Glomerular endothelial cell (primary cell): ENCODE measurements at regions not wholly inside any gene's neighbourhood (a gene's known extent, or its start where the extent isn't known, plus 50 kb on each side); places are given as distances from the start of the nearest gene placed in this dataset.

Source experiments
- DNase-seq: peaks from one replicate; pipeline ENCODE4 v3.0.0-alpha.2; 2011; ENCODE audit warnings: low read depth, low spot score; ENCODE audit errors: extremely low read depth

DNA sequence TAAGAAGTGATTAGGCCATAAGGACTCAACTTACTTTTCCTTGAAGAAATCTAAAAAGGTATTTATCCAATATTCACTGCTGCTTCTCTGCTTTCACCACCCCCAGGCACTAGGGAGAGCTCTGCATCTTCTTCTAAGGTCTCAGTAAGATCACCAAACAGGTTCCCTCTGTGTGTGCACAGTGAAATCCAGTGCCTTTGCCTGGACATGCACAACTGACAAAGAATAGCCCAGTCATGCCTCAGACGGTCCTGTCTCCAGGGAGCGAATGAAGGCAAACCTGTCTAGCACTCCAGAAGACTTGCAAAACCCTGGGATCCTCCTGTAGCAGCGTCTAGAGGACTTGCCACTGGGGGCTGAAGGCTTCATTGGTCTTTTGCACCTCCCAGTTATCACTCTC, 344.5 kb upstream of the LRATD1 start:
- DNase-seq = no peak

DNA sequence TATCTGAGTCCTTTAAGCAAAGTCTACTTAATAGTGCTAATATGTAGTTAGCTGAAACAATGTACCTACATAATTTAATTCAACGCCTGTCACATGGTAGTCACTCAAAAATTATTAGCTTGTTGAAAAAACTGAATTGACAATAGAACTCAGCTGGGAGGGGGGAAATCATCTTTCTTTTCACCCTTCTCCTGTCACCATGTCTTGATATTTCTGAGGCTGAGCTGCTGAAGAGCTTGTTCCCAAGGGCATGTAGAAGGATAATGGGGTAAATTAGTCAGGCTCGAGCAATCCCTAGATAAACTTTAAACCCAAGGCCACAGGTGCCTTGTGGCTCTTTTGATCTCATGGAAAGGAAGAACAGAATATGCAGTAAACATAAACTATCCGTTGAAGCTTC, 339.6 kb upstream of the LRATD1 start:
- no peak for DNase-seq

DNA sequence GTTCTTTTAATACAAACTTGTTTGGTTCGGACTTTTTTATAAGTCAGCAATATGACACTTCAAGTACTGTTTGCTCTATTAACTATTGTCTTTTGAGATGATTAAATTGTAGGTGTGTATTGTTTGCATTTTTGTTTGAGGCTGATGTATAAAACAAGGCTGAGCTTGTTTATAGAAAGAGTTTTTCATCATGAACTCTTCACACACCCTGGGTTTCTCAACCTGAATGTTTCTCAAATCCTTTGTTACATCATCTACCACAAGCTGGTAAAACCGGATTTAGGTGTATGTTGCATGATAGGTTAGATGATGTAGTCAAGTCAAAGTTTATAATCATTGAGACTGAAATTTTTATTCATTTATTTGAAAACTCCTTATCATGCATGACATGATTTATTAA, 335.2 kb upstream of the LRATD1 start:
- DNase-seq = no peak

DNA sequence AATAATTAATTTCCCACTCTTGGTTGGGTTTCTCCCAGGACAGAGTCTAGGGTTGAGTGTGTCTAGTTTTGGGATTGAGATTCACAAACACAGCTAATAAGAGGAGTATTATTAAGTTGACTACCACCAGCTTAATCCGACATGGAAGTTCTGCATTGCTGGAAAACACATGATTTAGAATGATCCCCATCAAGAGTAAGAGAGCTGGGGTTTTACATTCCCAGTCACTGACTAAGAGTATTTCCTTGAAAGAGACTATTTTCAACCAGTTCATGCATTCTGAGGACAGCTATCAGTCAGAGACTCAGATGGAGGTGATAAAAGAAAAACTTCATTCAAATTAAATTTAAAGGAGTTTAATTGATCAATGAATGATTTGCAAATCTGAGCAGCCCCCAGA, 334.6 kb upstream of the LRATD1 start:
- DNase-seq = no peak

DNA sequence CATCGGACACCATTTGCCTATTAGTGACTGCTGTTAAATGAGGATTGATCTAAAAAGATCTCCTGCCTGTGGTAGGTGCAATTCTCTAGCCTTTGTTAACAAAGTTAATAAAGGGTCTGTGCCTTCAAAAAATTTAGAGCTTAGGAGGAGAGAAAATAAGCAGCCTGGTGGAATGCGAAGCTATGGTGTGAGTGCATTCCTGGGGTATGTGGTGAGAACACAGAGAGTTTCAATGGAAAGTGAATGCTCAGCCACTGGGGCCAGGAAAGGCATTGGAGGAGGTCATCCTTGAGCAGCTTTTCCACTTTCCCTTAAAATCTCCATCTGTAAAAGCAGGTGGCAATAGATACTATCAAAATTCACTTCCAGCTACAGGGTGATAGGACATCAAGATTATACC, 331.2 kb upstream of the LRATD1 start:
- DNase-seq = no peak

DNA sequence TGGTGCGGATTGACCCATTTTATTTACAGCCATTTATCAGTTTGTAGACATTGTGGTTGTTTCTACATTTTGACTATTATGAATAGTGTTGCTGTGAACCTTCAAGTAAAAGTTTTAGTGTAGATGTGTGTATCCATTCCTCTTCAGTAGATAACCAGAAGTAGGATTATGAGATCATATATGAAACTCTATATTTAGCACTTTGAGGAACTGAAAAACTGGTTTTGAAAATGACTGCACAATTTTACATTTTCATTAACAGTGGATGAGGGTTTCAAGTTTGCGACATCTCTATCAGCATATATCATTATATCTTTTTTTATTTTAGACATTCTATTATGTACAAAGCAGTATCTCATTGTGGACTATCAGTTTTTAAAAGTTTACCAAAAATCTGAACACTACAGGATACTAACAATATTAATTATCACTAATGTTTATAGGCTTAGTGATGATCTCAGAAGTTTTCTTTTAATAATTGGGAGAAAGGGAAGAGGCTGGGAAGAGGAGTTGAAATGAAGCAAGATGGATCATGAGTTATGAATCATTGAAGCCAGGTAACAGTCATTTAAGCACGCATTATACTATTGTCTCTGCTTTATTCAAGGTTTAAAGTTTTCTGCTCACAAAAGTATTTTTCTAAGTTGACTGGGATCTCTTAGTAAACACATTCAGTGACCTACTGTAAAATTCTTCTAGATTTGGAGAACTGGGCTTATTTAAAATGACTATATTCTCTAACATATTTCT, 329.0 kb upstream of the LRATD1 start:
- no peak for DNase-seq

DNA sequence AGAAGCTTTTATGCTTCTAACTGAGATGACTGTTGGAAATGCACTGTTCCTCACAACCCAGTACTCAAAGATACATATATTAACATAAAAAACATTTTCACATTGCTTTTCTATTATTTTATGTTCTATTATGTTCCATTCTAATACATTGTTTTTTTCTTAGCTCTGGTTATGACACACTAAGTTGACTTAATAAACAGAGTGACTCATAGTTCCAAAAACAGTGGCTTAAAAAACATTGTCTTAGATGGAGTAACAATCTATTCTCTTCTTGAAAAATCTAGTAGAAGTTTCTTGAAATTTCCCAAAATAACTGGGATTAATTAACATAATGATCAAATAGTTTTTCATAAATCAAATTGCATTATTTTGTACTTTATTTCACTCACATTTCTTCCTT, 328.2 kb upstream of the LRATD1 start:
- DNase-seq = no peak

DNA sequence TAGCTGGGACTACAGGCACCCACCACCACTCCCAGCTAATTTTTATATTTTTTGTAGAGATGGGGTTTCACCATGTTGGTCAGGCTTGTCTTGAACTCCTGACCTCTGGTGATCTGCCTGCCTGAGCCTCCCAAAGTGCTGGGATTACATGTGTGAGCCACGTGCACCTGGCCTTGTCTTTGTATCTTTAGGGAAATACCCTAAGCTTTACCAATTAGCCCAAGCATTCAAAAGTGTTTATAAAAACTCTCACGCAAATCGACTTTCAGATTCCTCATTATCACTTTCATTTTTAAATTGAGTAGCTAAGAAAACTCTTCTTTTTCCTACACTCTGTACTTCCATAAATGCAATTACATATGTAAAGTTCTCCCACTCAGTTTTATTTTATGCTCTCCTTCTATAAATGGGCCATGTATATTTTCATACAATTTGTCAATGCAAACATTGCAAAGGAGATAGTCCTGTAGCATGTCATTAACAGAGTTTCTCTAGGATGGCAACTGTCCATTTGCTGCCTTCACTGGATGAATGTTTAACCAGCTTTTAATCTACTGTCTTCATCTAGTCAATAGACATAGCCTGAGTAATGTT, 326.2 kb upstream of the LRATD1 start:
- DNase-seq = no peak

DNA sequence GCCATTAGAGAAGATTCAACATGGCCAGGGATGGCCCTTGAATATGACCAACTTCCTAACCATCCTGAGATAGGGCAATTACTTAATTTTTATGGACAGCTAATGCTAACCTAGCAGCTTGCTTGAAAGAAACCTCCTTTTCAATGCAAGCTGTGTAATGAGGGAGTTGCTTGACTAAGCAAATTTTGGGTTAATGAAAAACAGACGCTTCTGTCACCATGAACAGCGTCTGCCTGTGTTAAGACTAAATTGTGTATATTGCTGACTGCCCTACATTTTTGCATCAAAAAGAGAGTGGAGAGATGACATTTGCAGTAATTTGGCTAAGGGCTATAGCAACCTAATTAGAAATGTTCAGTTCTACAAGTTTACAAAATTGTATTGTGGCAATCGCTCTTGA, 319.2 kb upstream of the LRATD1 start:
- DNase-seq = no peak

DNA sequence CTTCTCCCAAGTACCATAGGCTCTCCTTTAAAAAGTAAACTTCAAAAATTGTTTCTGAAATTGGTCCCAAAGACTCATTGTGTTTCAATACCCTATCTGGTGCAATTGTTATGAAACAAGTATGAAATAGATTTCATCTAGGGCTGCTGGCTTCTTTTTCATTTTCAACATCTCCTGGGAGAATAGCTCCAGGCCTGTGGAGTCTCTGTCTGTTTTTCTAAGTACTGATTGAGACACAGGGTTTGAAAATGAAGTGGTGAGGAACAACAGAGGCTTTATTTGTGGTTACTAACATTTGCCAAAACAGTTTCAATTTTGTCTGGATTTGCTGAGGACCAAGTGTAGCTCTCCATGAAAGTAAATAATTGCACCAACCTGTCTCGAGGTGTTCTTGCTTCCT, 315.9 kb upstream of the LRATD1 start:
- DNase-seq = no peak

DNA sequence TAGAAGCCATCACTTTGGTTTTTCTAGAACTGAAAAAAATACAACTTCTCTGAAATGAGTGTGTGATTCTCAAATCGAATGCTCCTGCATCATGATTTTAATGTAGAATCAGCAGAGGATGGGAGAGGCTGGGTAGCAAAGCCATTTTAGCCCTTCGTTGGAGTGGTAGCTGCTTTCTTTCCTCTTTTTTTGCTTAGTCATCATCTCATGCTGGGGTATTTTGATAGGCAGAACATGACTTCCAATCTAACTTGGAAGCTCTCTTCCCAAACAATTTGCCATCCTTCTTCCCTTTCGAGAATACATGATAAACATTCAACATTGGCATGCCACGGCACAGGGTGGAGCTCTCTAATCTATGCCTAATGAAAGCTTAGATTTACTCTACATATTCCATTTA, 311.2 kb upstream of the LRATD1 start:
- no peak for DNase-seq

DNA sequence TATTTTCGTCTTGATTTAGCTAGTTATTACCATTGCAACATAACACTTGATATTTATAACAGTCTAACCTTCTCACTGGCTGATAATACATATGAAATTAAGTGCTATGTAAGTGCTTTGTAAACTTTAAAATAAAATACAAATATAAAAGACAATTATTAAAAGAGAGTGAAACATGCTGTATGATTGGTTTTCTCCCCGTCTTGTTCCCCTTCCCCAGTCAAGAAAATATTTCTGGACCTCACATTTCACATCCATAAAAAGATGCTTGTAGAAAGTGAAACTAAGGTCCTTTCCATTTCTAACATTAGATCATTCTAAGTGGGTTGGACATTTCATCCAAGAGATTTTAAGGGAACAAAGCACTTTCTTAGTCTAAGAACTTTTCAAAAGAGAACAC, 310.2 kb upstream of the LRATD1 start:
- no peak for DNase-seq

DNA sequence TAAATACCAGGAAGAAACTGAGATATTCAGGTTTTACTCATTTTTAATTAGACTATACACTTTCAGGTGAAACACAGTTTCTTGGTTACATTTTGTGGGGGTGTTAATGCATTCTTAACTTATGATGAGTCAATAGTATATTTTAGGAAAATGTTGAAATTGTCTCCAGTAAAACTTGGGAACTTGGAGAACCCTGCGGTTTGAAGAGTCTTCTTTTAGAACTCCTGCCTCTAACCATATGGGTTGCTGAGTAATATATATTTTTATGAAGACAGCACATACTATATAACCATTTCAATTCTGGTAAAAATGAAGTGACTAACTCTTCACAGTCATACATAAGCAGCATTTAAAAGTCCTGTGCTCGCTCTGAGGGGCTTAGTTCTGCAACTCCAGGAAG, 308.2 kb upstream of the LRATD1 start:
- no peak for DNase-seq

DNA sequence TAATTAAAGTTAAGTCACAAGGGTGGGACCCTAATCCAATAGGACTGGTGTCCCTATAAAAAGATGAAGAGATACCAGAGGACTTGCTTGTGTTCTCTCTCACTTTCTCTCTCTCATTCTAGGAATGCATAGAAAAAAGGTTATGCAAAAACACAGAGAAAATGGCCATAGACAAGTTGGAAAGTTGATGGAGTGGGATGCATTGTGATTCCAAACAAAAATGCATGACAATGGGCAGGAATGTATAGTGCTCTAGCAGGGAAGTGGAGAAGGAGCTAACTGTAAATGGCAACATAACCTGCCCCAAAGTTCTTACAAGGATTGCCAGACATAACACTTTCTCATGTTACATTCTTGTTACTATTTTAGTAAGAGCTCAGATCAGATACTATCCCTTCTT, 301.6 kb upstream of the LRATD1 start:
- no peak for DNase-seq

DNA sequence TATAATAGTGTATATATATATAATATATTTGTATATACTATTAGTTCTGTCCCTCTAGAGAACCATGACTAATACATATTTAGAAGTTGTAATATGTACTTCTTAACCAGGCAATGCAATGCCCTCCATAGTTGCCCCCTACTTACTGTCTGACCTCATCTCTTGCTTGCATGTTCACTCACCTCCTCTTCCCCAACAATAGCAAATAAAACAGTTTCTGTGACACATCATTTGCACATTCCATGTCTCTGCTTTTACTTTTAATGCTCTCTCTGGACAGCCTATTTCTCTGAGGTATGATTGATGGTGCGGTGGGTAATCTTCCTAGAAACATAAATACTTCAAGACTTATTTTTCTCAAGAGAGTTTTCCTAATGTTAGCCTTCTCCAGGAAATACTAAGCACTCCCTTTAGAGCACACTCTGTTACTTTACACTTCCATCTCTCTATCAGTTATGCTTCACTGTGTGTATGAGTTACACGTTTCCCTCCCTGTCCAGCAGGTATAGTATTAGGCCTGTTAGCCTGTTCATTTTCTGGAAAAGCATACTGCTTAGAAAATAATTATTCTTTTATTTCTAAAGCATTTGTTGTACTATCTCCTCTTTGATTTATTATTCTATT, 295.6 kb upstream of the LRATD1 start:
- no peak for DNase-seq

DNA sequence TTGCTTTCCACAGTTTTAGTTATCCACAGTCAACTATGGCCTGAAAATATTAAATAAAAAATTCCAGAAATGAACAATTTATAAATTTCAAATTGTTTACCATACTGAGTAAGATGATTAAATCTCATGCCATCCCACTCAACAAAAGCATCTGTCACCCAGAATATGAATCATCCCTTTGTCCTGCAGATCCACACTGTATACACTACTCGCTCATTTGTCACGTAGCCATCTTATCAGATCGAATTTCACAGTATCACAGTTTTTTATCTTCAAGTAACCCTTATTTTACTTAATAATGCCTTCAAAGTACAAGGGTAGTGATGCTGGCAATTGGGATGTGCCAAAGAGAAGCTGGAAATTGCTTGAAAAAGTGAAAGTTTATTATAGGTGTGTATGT, 291.8 kb upstream of the LRATD1 start:
- no peak for DNase-seq

DNA sequence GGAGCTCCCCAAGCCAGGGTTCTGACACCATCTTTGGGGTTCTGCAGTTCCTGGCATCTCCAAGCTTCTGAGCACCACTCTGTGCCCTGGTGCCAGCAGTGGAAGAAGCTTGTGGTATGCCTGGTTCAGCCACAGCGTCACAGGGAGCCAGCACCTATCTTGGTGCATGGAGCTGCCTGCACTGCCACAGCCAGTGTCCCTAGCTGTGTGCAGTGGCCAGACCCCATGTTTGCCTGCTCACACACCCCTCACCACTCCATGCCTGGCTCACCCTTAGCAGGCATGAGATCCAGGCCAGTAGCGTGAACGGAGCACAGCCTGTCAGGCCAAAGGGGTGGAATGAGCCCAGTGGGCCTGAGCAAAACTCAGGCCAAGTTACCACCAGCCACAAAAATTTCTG, 290.2 kb upstream of the LRATD1 start:
- no peak for DNase-seq

DNA sequence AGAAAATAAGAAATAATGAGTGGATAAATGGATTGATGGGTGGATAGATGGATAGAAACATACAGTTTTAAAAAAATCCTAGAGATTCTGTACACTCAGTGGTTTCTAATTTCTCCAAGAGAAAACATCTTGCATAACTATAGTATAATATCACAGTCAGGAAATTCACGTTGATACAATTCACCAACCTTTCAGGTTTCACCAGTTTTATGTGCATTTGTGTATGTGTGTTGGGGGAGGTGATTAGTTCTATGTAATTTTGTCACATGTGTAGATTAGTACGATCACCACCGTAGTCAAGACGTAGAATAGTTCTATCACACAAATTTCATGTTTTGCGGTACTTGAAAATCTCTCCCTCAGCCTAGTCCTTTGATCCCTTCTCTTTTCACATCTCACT, 288.2 kb upstream of the LRATD1 start:
- no peak for DNase-seq

DNA sequence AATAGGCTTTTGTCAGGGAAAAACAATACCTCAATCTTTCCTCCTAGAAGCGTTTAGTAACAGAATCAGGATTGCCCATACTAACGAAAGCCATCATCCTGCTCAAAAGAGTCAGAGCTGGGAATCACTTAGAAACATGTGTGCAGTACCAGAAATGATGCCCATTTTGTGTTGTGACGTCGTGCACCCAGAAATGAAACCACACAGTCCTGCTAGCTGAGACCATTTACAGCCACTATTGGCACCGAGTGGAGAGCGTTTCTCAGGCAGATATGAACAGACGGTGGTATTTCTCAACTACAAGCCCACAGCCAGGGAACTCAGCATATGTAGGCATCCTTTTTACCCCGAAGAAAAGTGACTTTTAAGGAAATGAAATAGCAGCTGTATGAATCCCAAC, 284.3 kb upstream of the LRATD1 start:
- DNase-seq = no peak

DNA sequence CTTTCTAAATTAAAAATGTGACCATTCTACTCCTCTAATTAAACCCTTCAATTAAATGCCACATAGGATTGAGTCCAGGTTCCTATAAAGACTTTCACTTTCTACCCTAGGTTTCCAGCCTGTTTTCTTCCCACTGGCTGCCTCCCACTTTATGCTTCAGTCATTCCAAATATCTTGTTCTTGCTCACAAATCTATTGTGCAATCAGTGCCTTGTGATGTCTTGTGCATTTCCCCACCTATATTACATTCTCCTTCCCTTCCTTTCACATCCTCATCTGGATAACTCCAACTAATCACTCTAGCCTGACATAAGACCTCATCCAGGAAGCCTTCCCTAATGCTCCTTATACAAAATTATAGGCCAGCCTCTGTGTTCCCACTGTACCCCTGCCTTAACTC, 281.7 kb upstream of the LRATD1 start:
- no peak for DNase-seq

DNA sequence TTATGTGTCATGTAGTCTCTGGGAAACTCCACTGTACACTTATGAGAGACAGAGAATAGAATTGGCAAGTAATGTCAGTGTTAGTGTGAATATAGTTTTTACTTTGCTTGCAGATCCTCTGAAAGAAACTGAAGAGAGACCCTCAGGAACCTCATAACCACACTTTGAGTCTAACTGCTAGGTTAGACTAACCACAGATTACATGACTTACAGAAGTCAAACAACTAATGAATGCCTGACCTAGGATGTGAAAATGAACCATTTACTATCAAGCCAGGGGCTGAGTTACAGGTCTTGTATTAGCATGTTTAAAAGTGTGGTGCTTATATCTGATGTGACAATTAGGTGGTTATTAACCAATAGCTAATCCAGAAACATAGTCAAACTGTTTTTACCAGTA, 280.4 kb upstream of the LRATD1 start:
- no peak for DNase-seq

DNA sequence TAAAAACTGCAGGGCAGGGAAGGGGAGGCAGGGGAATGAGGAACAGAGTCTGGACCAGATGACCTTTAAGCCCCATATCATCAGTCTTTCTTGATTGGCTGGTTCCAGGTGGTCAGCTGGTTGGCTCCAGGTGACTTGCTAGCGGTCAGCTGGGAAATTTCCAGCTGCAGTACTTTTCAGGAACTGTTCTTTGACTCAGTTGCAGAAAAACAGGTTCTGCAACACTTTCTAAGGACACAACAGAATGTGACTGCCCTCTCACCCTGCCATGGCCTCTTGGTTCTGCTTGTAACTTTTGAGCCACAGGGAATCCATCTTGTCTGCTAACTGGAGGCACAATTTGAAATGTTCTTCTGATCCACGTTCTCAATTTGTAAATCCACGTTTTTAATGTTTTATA, 278.3 kb upstream of the LRATD1 start:
- DNase-seq = no peak

DNA sequence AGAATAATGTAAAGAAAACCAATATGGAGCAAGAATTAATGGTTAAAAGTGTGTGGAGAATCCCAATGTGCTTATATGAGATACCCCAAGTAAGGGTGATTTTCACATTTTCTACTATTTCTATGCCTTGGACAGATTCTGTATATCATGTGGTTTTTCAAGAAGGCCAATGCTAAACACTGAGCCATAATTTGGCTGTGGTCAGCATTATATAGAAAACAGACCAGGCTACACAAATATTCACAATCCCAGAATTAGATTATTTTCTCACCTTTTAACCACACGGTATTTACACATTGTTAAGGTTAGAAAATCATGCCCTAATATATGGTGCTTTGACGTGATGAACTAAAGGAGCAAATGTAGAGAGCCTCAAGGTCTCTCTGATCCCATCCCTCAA, 277.4 kb upstream of the LRATD1 start:
- no peak for DNase-seq
